Testis (tissue), 2 donors: ENCODE measurements at regions not wholly inside any gene's neighbourhood (a gene's known extent, or its start where the extent isn't known, plus 50 kb on each side); places are given as distances from the start of the nearest gene placed in this dataset.

Experiments used
- DNase-seq: peaks from one replicate; pipeline ENCODE4 v3.0.0-alpha.2; 2019
- H3K27ac ChIP-seq, 2 donors: fragments of 200-600 bp; sonication (generic); one replicate each; pipeline ENCODE4 v1.5.1; 2019
- H3K27me3 ChIP-seq: fragments of 200-600 bp; sonication (generic); one replicate; pipeline ENCODE4 v1.5.1; 2019
- H3K36me3 ChIP-seq: fragments of 200-600 bp; sonication (generic); one replicate; pipeline ENCODE4 v1.5.1; 2017; ENCODE audit warnings: low read depth; ENCODE audit errors: missing control alignments
- H3K4me1 ChIP-seq: fragments of 200-600 bp; sonication (generic); one replicate; pipeline ENCODE4 v1.5.1; 2019
- H3K4me3 ChIP-seq, 2 donors: fragments of 200-600 bp; sonication (generic); one replicate each; pipeline ENCODE4 v1.5.1; 2017 to 2019
- H3K9me3 ChIP-seq: fragments of 200-600 bp; sonication (generic); one replicate; pipeline ENCODE4 v1.5.1; 2017
- CTCF ChIP-seq, 3 experiments: fragments of 450-650 bp in 2 of 3; fragments of 200-600 bp in 1 of 3; sonication (generic) in 1 of 3; IDR thresholded peaks; one replicate each; pipeline ENCODE4 v1.5.1; 2016 to 2019; ENCODE audit warnings: antibody characterized with exemption in 3 of 3, mild to moderate bottlenecking in 2 of 3, moderate library complexity in 1 of 3
- POLR2A ChIP-seq: fragments of 450-650 bp; IDR thresholded peaks from one replicate; pipeline ENCODE4 v1.6.1; 2017; ENCODE audit warnings: antibody characterized with exemption, mild to moderate bottlenecking, moderate library complexity
- WGBS, 2 donors: methylation state at CpG; one replicate each; pipeline ENCODE4 v1.1.5; 2018; 5-methylcytosine and 5-hydroxymethylcytosine counted together
- intact Hi-C: fragments of 100-400 bp; cut with DNase I; formaldehyde crosslinking; loops from one replicate; pipeline ENCODE4 v1.15.1; 2023; ENCODE audit warnings: low total_unique reads
- small RNA-seq, 2 donors: library from RNA; depleted of rRNA; stranded (forward); fragments of <200 nt; gene quantifications; one replicate each; pipeline ENCODE3, GENCODE V24; 2016

- WGBS, 2 donors: 88 to 93% methylated on average over 2 of the region's 2 CpGs
- no peaks in the 10 kb centered on the region for H3K27me3 ChIP-seq
- no peaks in the 10 kb centered on the region for H3K4me1 ChIP-seq
- TF ChIP-seq CTCF (IDR thresholded peaks at IDR 0.05) (no peak), POLR2A (no peak)
- H3K4me3 ChIP-seq: no peak overlapping the region
- H3K9me3 ChIP-seq: no peaks in the 10 kb centered on the region
- no peak overlapping the region for H3K27ac ChIP-seq
- no peaks in the 10 kb centered on the region for H3K36me3 ChIP-seq
- intact Hi-C loops: no loop called here
- DNase-seq: no peak
Observed at GRCh38 chr4:148510211-148510610, 68.0 kb upstream of the NR3C2 start.

GRCh38 chr4:148503681-148504080 lies 61.5 kb upstream of the NR3C2 start:
- intact Hi-C loops: no loop called here
- no peak for DNase-seq
- Histone ChIP-seq H3K36me3 (no peaks in the 10 kb centered on the region), H3K27ac (no peak overlapping the region), H3K4me3 (no peak overlapping the region), H3K27me3 (no peaks in the 10 kb centered on the region), H3K9me3 (no peaks in the 10 kb centered on the region), H3K4me1 (no peaks in the 10 kb centered on the region)
- 35 to 84% methylated on average over 1 of the region's 1 CpG for WGBS, 2 donors
- no peak for TF ChIP-seq CTCF (IDR thresholded peaks at IDR 0.05)
- no peak for TF ChIP-seq POLR2A

GRCh38 chr4:148497258-148497657 lies 55.0 kb upstream of the NR3C2 start:
- Histone ChIP-seq H3K4me3 (no peak overlapping the region), H3K4me1 (no peaks in the 10 kb centered on the region), H3K36me3 (no peaks in the 10 kb centered on the region), H3K27me3 (no peaks in the 10 kb centered on the region), H3K9me3 (no peaks in the 10 kb centered on the region), H3K27ac (no peak overlapping the region)
- TF ChIP-seq CTCF (IDR thresholded peaks at IDR 0.05) (no peak), POLR2A (no peak)
- no peak for DNase-seq
- intact Hi-C loops: no loop called here
- WGBS, 2 donors: 70 to 78% methylated on average over 2 of the region's 2 CpGs

GRCh38 chr4:148495463-148495862 lies 53.2 kb upstream of the NR3C2 start:
- Histone ChIP-seq H3K4me3 (no peak overlapping the region), H3K9me3 (no peaks in the 10 kb centered on the region), H3K36me3 (no peaks in the 10 kb centered on the region), H3K27ac (no peak overlapping the region), H3K27me3 (no peaks in the 10 kb centered on the region), H3K4me1 (no peaks in the 10 kb centered on the region)
- 80 to 82% methylated on average over 1 of the region's 1 CpG for WGBS, 2 donors
- intact Hi-C loops: no loop called here
- no peak for TF ChIP-seq CTCF (IDR thresholded peaks at IDR 0.05)
- TF ChIP-seq POLR2A: no peak
- no peak for DNase-seq

Small RNA genes in the stretch of these regions (small RNA-seq; reads per million reads assigned to genes)
- gene RNA5SP166 (0 reads per million in 2 donors), gene RNU7-197P (0 reads per million in 2 donors)
